RCC 7860 (cell line): ENCODE measurements at regions not wholly inside any gene's neighbourhood (a gene's known extent, or its start where the extent isn't known, plus 50 kb on each side); places are given as distances from the start of the nearest gene placed in this dataset.

Experiments
- DNase-seq: peaks from one replicate; pipeline ENCODE4 v3.0.0-alpha.2; 2015; ENCODE audit warnings: low spot score
- FAIRE-seq: peaks from 2 replicates; lab custom pipeline; 2012; peaks lifted over from hg19 to GRCh38; lab: Jason Lieb, UNC

DNA sequence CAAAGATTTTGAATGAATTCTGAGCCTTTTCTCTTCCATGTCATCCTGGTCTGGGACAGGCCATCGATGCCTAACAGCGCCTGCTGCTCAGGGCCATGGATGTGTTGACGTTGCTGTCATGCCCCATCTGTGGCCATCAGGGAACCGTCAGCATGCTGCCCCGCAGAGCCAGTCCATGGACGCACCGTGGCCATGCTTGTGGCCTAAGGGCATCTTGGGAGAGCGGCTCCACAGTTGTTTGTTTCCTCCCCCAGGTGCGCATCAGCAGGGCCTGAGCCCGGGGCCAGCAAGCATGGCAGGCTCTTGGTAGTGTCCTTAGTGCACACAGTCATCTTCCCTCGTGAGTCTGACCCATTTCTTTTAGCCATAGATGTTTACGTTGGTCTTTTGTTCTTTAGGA lies 142.7 kb downstream of the VAPA start:
- DNase-seq, result no peak
- FAIRE-seq, result no peak

DNA sequence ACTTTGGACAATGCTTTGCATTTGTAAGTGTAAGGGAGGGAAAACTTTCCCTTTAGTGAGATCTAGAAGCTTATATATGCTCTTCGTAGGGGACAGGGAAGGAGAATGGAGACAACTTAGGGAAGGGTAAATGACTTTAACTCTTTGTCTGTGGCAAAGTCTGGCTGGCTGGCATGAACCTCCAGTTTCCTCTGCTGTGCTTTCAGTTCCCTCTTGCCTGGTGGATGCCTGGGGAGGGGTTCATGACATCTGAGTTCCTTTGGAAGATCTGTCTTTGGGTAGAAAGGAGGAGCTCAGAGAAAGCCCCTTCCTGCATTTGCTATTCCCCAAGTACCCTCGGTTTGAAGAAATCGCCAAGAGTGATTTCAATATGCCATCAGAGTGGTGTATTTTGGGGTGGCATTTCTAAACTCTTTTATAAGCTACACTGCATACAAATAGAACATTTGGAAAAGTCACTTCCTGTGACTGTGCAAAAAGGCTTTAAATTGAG lies 143.6 kb downstream of the VAPA start:
- no peak for FAIRE-seq
- no peak for DNase-seq

GRCh38 chr18:10057894-10058791 lies 144.3 kb downstream of the VAPA start:
- FAIRE-seq (no peak), DNase-seq (peak; percentile 11)

GRCh38 chr18:10059610-10060468 lies 146.0 kb downstream of the VAPA start:
- FAIRE-seq (no peak), DNase-seq (no peak)

- DNase-seq (no peak), FAIRE-seq (no peak)
Measured at GRCh38 chr18:10060469-10060782, 146.6 kb downstream of the VAPA start.

DNA sequence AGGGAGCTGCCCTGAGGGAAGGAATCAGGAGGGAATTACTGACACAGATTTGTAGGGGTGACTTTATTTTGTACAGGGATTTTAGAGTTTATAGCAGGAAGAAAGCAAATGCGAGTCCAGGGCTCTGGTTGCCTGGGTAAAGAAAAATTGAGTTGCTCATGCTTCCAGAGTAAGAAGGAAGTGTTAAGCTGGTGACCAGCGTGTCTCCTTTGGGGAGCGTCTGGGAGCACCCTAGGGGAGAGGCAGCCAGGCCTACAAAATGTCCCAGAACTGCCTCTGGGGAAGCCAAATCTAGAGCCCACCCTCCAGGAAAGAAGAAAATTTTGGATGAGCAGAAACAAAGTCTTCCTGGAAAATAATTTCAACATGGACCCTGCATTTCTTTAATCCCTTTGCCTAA lies 147.0 kb downstream of the VAPA start:
- FAIRE-seq (no peak), DNase-seq (no peak)

- FAIRE-seq (no peak), DNase-seq (no peak)
Measured at GRCh38 chr18:10061566-10062140, 147.8 kb downstream of the VAPA start.

GRCh38 chr18:10062302-10063300 lies 148.8 kb downstream of the VAPA start:
- no peak for FAIRE-seq
- no peak for DNase-seq

- DNase-seq (no peak), FAIRE-seq (no peak)
Measured at GRCh38 chr18:10063489-10063888, 149.7 kb downstream of the VAPA start.

DNA sequence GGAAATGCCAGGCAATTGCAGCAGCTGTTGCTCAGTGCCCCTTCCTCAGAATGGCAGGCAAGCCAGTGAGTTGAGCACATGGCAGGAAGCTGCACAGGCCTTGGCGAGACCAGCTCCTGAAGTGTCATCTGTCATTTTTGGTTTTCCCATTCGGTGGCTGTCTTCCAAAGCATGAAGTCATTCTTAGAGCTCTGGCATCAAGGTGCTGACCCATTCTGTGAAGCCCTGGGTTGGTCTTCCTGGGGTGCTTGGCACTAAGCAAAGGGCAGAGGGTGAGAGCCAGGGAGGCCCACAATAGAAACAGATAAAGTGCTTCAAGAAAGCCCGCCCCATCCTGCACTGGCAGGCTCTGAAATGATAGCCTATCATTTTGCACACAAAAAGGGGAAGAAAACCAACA lies 150.5 kb downstream of the VAPA start:
- FAIRE-seq (no peak), DNase-seq (no peak)

- no peak for DNase-seq
- no peak for FAIRE-seq
Measured at GRCh38 chr18:10065296-10065695, 151.5 kb downstream of the VAPA start.

- DNase-seq, result no peak
- FAIRE-seq, result no peak
Measured at GRCh38 chr18:10067670-10068659, 154.1 kb downstream of the VAPA start.

DNA sequence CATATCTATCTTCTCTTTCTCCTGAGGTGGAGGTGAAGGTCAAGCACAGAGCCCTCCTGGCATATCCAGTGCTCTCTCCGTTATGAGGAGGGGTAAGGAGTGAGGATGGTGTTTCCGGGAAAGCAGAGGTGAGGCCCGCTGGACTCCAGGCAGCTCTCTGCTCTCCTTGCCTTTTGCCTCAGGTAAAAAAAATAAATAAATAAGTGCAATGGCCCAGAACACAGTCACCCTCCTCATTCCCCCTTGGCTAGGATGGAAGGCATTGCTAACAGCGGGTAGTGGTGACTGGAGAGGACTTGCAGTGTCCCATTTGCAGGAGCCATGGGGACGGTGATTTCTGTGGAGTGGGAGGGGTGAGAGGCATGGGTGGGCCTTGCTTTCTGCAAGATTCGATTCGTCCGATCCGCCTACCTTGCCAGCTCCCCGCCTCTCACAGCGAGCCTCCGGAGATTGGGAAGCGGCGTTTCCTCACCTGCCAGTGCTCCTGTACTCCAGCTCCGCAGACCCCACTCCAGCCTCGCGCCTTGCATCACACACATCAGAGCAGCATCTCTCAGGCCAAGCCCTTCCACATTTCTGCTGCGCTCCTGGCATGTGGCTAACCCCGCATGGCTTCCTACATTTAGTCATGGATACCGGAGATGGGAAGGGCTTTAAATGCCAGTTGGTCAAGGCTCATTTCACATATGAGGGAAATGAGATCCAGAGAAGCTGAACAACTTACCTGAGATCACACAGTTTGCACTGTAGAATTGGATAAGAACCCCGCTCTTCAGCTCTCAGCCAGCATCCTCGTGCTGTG lies 155.2 kb downstream of the VAPA start:
- FAIRE-seq (no peak), DNase-seq (no peak)

DNA sequence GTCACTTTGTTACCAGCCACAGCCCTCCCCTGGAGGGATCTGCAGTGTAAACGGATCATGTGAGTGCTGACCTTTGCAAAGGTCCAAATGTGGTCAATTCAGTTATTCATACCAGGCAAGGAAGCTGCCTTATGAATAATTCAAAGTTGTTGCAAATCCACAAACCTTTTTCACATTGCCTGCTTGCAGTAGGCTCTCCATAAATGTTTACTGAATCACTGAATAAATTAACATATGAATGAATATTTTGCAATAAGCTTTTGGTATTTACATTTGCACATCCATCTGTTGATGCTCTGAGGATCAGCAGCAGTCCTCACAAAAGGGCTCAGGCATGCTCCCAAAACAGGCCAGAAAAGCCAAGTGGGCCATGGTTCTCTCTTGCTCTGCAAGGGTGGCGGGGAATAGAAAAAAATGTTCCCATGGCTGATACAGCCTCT lies 156.8 kb downstream of the VAPA start:
- FAIRE-seq (no peak), DNase-seq (no peak)

DNA sequence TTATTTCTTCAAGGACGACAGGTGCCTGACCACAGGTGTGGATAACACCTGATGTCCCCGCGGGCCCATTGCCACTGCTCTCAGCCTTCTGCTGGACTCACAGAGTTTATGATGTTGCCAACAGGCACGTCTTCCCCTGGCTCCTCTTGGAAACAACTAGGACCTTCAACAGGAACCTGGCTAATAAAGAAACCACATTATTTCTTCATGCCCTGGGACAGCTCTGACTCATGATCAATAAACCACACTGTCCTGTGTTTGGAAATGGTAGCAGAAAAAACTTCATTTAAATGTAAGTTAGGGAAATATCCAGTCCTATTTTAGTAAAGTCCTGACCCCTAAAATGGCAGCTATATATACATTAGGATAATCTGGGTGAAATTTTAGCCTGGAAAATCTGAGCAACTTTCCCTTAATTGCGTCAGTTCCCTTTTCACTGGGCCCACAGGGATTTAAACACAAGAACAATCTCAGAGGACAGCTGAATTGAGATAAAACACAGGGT lies 158.9 kb downstream of the VAPA start:
- DNase-seq (no peak), FAIRE-seq (no peak)

GRCh38 chr18:10074110-10074509 lies 160.3 kb downstream of the VAPA start:
- DNase-seq (no peak), FAIRE-seq (no peak)

DNA sequence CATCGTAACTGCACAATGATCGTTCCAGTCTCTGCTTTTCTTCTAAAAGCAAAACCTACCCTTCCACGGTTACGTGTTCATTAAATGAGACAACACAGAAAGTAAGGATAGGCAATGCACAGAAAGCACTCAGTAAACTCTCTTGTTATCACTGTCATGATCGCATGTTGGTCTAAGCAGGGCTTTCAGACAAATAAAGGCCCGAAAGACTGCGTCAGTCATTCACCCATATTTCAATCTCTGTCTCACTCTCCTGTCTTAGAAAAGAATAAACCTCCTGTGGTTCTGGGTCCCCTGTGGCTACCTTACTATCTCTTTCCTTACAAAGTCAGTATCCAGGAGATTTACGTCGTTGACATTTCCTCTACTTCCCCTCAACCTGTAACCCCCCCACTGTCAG lies 160.9 kb downstream of the VAPA start:
- DNase-seq (no peak), FAIRE-seq (no peak)

DNA sequence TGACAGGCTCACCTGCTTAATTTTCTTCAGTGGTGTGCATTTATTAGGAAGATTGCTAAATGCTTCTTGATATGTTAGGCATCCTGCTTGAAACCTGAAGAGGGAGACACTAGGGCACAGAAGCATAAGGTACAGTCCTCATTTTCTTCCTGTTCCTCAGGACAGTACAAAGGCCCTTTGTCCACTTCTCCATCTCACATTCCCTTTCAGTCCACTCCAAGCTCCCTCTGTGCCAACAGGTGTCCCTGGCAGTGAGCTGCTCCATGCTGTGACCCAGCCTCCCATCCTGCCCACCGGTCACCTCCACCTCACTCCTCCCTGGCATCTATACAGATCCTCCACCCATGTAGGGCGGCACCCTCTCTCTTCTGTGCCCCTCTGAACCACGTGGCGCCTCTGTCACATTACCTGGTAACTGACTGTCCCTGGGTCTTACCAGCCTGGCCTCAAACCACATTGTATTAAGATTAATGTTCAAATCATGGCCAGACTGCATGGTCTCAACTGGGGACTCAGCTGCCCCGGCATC lies 162.8 kb downstream of the VAPA start:
- no peak for DNase-seq
- no peak for FAIRE-seq
